ENCODE measurements at regions not wholly inside any gene's neighbourhood (a gene's known extent, or its start where the extent isn't known, plus 50 kb on each side); places are given as distances from the start of the nearest gene placed in this dataset.

GRCh38 chr2:180174580-180174979 lies 167.5 kb upstream of the CWC22 start:
- FAIRE-seq: no peak
- TF ChIP-seq POLR2AphosphoS5 (IDR thresholded peaks at IDR 0.05; ENCODE audit: low read depth, low read length) (no peak), TAF1 (IDR thresholded peaks at IDR 0.05; ENCODE audit: borderline replicate concordance, low read depth, low read length) (no peak), POLR2A (IDR thresholded peaks at IDR 0.05; ENCODE audit: low read depth, low read length) (no peak)
- no peak for DNase-seq (ENCODE audit: insufficient read length)

GRCh38 chr2:180169474-180169873 lies 162.4 kb upstream of the CWC22 start:
- FAIRE-seq (no peak), DNase-seq (ENCODE audit: insufficient read length) (no peak)
- TF ChIP-seq POLR2A (IDR thresholded peaks at IDR 0.05; ENCODE audit: low read depth, low read length) (no peak), POLR2AphosphoS5 (IDR thresholded peaks at IDR 0.05; ENCODE audit: low read depth, low read length) (no peak), TAF1 (IDR thresholded peaks at IDR 0.05; ENCODE audit: borderline replicate concordance, low read depth, low read length) (no peak)

GRCh38 chr2:180161415-180161814 lies 154.3 kb upstream of the CWC22 start:
- DNase-seq (ENCODE audit: insufficient read length) (no peak), FAIRE-seq (no peak)
- TF ChIP-seq POLR2AphosphoS5 (IDR thresholded peaks at IDR 0.05; ENCODE audit: low read depth, low read length): no peak
- TF ChIP-seq TAF1 (IDR thresholded peaks at IDR 0.05; ENCODE audit: borderline replicate concordance, low read depth, low read length): no peak
- TF ChIP-seq POLR2A (IDR thresholded peaks at IDR 0.05; ENCODE audit: low read depth, low read length): no peak

- no peak for FAIRE-seq
- DNase-seq (ENCODE audit: insufficient read length): no peak
- no peak for TF ChIP-seq POLR2AphosphoS5 (IDR thresholded peaks at IDR 0.05; ENCODE audit: low read depth, low read length)
- TF ChIP-seq TAF1 (IDR thresholded peaks at IDR 0.05; ENCODE audit: borderline replicate concordance, low read depth, low read length): no peak
- TF ChIP-seq POLR2A (IDR thresholded peaks at IDR 0.05; ENCODE audit: low read depth, low read length): no peak
These were observed 152.8 kb upstream of the CWC22 start for GRCh38 chr2:180159921-180160320.

- TF ChIP-seq TAF1 (IDR thresholded peaks at IDR 0.05; ENCODE audit: borderline replicate concordance, low read depth, low read length) (no peak), POLR2AphosphoS5 (IDR thresholded peaks at IDR 0.05; ENCODE audit: low read depth, low read length) (no peak), POLR2A (IDR thresholded peaks at IDR 0.05; ENCODE audit: low read depth, low read length) (no peak)
- no peak for DNase-seq (ENCODE audit: insufficient read length)
- FAIRE-seq: no peak
These were observed 151.9 kb upstream of the CWC22 start for GRCh38 chr2:180158961-180159360.

GRCh38 chr2:180156651-180157050 lies 149.6 kb upstream of the CWC22 start:
- no peak for DNase-seq (ENCODE audit: insufficient read length)
- no peak for TF ChIP-seq TAF1 (IDR thresholded peaks at IDR 0.05; ENCODE audit: borderline replicate concordance, low read depth, low read length)
- TF ChIP-seq POLR2AphosphoS5 (IDR thresholded peaks at IDR 0.05; ENCODE audit: low read depth, low read length): no peak
- TF ChIP-seq POLR2A (IDR thresholded peaks at IDR 0.05; ENCODE audit: low read depth, low read length): no peak

GRCh38 chr2:180150606-180151005 lies 143.5 kb upstream of the CWC22 start:
- FAIRE-seq (no peak), DNase-seq (ENCODE audit: insufficient read length) (no peak)
- TF ChIP-seq TAF1 (IDR thresholded peaks at IDR 0.05; ENCODE audit: borderline replicate concordance, low read depth, low read length) (no peak), POLR2AphosphoS5 (IDR thresholded peaks at IDR 0.05; ENCODE audit: low read depth, low read length) (no peak), POLR2A (IDR thresholded peaks at IDR 0.05; ENCODE audit: low read depth, low read length) (no peak)

More at GRCh38 chr2:180156651-180157050, 149.6 kb upstream of the CWC22 start:
- no peak for FAIRE-seq

- DNase-seq (ENCODE audit: insufficient read length): no peak
- TF ChIP-seq POLR2AphosphoS5 (IDR thresholded peaks at IDR 0.05; ENCODE audit: low read depth, low read length): no peak
- no peak for TF ChIP-seq TAF1 (IDR thresholded peaks at IDR 0.05; ENCODE audit: borderline replicate concordance, low read depth, low read length)
- no peak for TF ChIP-seq POLR2A (IDR thresholded peaks at IDR 0.05; ENCODE audit: low read depth, low read length)
- no peak for FAIRE-seq
These were observed 139.4 kb upstream of the CWC22 start for GRCh38 chr2:180146541-180146940.

GRCh38 chr2:180146114-180146513 lies 139.0 kb upstream of the CWC22 start:
- FAIRE-seq (no peak), DNase-seq (ENCODE audit: insufficient read length) (no peak)
- TF ChIP-seq POLR2A (IDR thresholded peaks at IDR 0.05; ENCODE audit: low read depth, low read length) (no peak), TAF1 (IDR thresholded peaks at IDR 0.05; ENCODE audit: borderline replicate concordance, low read depth, low read length) (no peak), POLR2AphosphoS5 (IDR thresholded peaks at IDR 0.05; ENCODE audit: low read depth, low read length) (no peak)

- FAIRE-seq: no peak
These were observed 138.1 kb upstream of the CWC22 start for GRCh38 chr2:180145163-180145562.

GRCh38 chr2:180144338-180144813 lies 137.3 kb upstream of the CWC22 start:
- TF ChIP-seq POLR2A (IDR thresholded peaks at IDR 0.05; ENCODE audit: low read depth, low read length): no peak
- no peak for TF ChIP-seq TAF1 (IDR thresholded peaks at IDR 0.05; ENCODE audit: borderline replicate concordance, low read depth, low read length)
- no peak for TF ChIP-seq POLR2AphosphoS5 (IDR thresholded peaks at IDR 0.05; ENCODE audit: low read depth, low read length)
- FAIRE-seq (no peak), DNase-seq (ENCODE audit: insufficient read length) (no peak)

More at GRCh38 chr2:180145163-180145562, 138.1 kb upstream of the CWC22 start:
- TF ChIP-seq POLR2AphosphoS5 (IDR thresholded peaks at IDR 0.05; ENCODE audit: low read depth, low read length): no peak
- TF ChIP-seq TAF1 (IDR thresholded peaks at IDR 0.05; ENCODE audit: borderline replicate concordance, low read depth, low read length): no peak
- no peak for TF ChIP-seq POLR2A (IDR thresholded peaks at IDR 0.05; ENCODE audit: low read depth, low read length)
- DNase-seq (ENCODE audit: insufficient read length): no peak

GRCh38 chr2:180143633-180144337 lies 136.7 kb upstream of the CWC22 start:
- DNase-seq (ENCODE audit: insufficient read length) (no peak), FAIRE-seq (no peak)
- TF ChIP-seq POLR2A (IDR thresholded peaks at IDR 0.05; ENCODE audit: low read depth, low read length) (no peak), POLR2AphosphoS5 (IDR thresholded peaks at IDR 0.05; ENCODE audit: low read depth, low read length) (no peak), TAF1 (IDR thresholded peaks at IDR 0.05; ENCODE audit: borderline replicate concordance, low read depth, low read length) (no peak)
